ENCODE measurements at regions not wholly inside any gene's neighbourhood (a gene's known extent, or its start where the extent isn't known, plus 50 kb on each side); places are given as distances from the start of the nearest gene placed in this dataset.

- H3K79me1 ChIP-seq (ENCODE audit: low read depth in 1 of 2, low read length in 2 of 2), result no peaks in the 10 kb centered on the region
- no peak overlapping the region for H3K4me3 ChIP-seq (ENCODE audit: insufficient read depth, low read depth, low read length)
- WGBS, 2 experiments (ENCODE audit: extremely low coverage in 2 of 2, insufficient read length in 1 of 2), result no CpG with 5 or more reads among the region's 4 CpGs
- no peaks in the 10 kb centered on the region for H3K36me3 ChIP-seq (ENCODE audit: control insufficient read depth, insufficient read depth, low read length)
- no peak overlapping the region for H4K5ac ChIP-seq (ENCODE audit: low read depth, low read length)
- in situ Hi-C loops (cut with MboI; ENCODE audit: low sequenced_read_pairs) (no loop called here), intact Hi-C loops (cut with micrococcal nuclease) (no loop called here), dilution Hi-C loops (cut with HindIII; ENCODE audit: low sequenced_read_pairs, unreplicated experiment) (no loop called here)
- ChIA-PET POLR2A (ENCODE audit: unreplicated experiment) (no interaction called here), CTCF (no interaction called here)
- H2BK5ac ChIP-seq (ENCODE audit: low read depth, low read length, poor library complexity, severe bottlenecking), result no peak overlapping the region
- H4K20me1 ChIP-seq (ENCODE audit: insufficient read depth, low read length), result no peaks in the 10 kb centered on the region
- no peak overlapping the region for H3K4ac ChIP-seq (ENCODE audit: low read depth, low read length)
- H3K4me2 ChIP-seq (ENCODE audit: low read depth, low read length), result no peak overlapping the region
- H3K27me3 ChIP-seq (ENCODE audit: control insufficient read depth, insufficient read depth, low read length), result no peaks in the 10 kb centered on the region
- DNase-seq (no peak), ATAC-seq (ENCODE audit: low read depth) (no peak)
- TF ChIP-seq BHLHE40 (IDR thresholded peaks at IDR 0.05; ENCODE audit: low read depth, low read length) (no peak), RFX5 (IDR thresholded peaks at IDR 0.05; ENCODE audit: low read depth, low read length) (no peak), CTCF (conservative IDR thresholded peaks at IDR 0.05; ENCODE audit: low read depth, low read length) (no peak), MAZ (IDR thresholded peaks at IDR 0.05; ENCODE audit: borderline replicate concordance, low read depth, low read length) (no peak), POLR2A (IDR thresholded peaks at IDR 0.05; ENCODE audit: low read depth, low read length) (no peak), CEBPB (IDR thresholded peaks at IDR 0.05; ENCODE audit: low read depth, low read length) (no peak), FOS (IDR thresholded peaks at IDR 0.05; ENCODE audit: low read depth, low read length) (no peak)
- no peak overlapping the region for H2AK9ac ChIP-seq (replicated peaks; ENCODE audit: low read depth, low read length, poor library complexity)
- H3K56ac ChIP-seq (ENCODE audit: extremely low read depth, insufficient read depth, low read length), result no peak overlapping the region
- H2BK120ac ChIP-seq (ENCODE audit: low read depth, low read length), result no peak overlapping the region
- H3K18ac ChIP-seq (ENCODE audit: low read depth, low read length), result no peak overlapping the region
- H3K23ac ChIP-seq (ENCODE audit: low read depth, low read length), result no peak overlapping the region
- H3K14ac ChIP-seq (replicated peaks; ENCODE audit: low read depth, low read length), result no peak overlapping the region
- no TSS peak for BruUV-seq (replicated peaks)
- no peaks in the 10 kb centered on the region for H3K9me1 ChIP-seq (ENCODE audit: insufficient read depth, low read length)
- no peak overlapping the region for H3K27ac ChIP-seq (ENCODE audit: insufficient read depth, low read length)
- H2BK15ac ChIP-seq (ENCODE audit: low read depth, low read length), result no peak overlapping the region
- H3K9me3 ChIP-seq (ENCODE audit: control insufficient read depth, insufficient read depth, low read length), result no peaks in the 10 kb centered on the region
- H2BK20ac ChIP-seq (ENCODE audit: low read depth, low read length), result no peak overlapping the region
- H3K4me1 ChIP-seq (ENCODE audit: control insufficient read depth, insufficient read depth, low read length), result no peaks in the 10 kb centered on the region
- no peak overlapping the region for H4K91ac ChIP-seq (ENCODE audit: insufficient read depth, low read depth, low read length)
- H3K9ac ChIP-seq (ENCODE audit: low read depth, low read length), result no peak overlapping the region
- no peak overlapping the region for H2AFZ ChIP-seq (replicated peaks; ENCODE audit: low read length, poor library complexity)
- H2AK5ac ChIP-seq (ENCODE audit: low read depth, low read length), result no peak overlapping the region
- H4K8ac ChIP-seq (ENCODE audit: low read depth in 2 of 2, low read length in 2 of 2), result no peak overlapping the region
Observed at GRCh38 chr6:95266537-95267258, 310.6 kb upstream of the MANEA start.

Data from IMR-90 (cell line).